ENCODE measurements at regions not wholly inside any gene's neighbourhood (a gene's known extent, or its start where the extent isn't known, plus 50 kb on each side); places are given as distances from the start of the nearest gene placed in this dataset.

- Histone ChIP-seq H3K36me3 (ENCODE audit: insufficient read depth, low read length) (no peaks in the 10 kb centered on the region), H3K9ac (ENCODE audit: low read depth, low read length) (no peak overlapping the region), H3K79me2 (ENCODE audit: insufficient read depth, low read length) (no peaks in the 10 kb centered on the region), H3K9me3 (ENCODE audit: insufficient read depth, low read length, severe bottlenecking) (no peaks in the 10 kb centered on the region), H2AFZ (ENCODE audit: low read depth, low read length) (no peak overlapping the region), H3K27me3 (ENCODE audit: insufficient read depth, low read length, poor library complexity) (no peaks in the 10 kb centered on the region), H3K4me1 (ENCODE audit: insufficient read depth, low read length) (no peaks in the 10 kb centered on the region), H3K27ac (ENCODE audit: low read length) (no peak overlapping the region), H3K4me3 (ENCODE audit: low read depth in 1 of 2, low read length in 2 of 2) (no peak overlapping the region), H3K4me2 (ENCODE audit: insufficient read depth, low read length) (no peak overlapping the region), H4K20me1 (ENCODE audit: insufficient read depth, low read length) (no peaks in the 10 kb centered on the region)
- ATAC-seq (ENCODE audit: insufficient read depth, low read depth) (no peak), DNase-seq (no peak)
- TF ChIP-seq EZH2 (IDR thresholded peaks at IDR 0.05; ENCODE audit: borderline replicate concordance, low read depth, low read length, severe bottlenecking) = no peak
- no peak for TF ChIP-seq CTCF (IDR thresholded peaks at IDR 0.05; ENCODE audit: borderline replicate concordance, extremely low read depth, low read length, poor library complexity, severe bottlenecking)
These were observed 372.6 kb upstream of the POU3F3 start for GRCh38 chr2:104481341-104481740.

- no peak overlapping the region for H2AFZ ChIP-seq (ENCODE audit: low read depth, low read length)
These were observed 366.5 kb upstream of the POU3F3 start for GRCh38 chr2:104487366-104487765.

GRCh38 chr2:104493698-104494097 lies 360.2 kb upstream of the POU3F3 start:
- Histone ChIP-seq H3K4me3 (ENCODE audit: low read depth in 1 of 2, low read length in 2 of 2) (no peak overlapping the region), H3K9ac (ENCODE audit: low read depth, low read length) (no peak overlapping the region), H3K27ac (ENCODE audit: low read length) (no peak overlapping the region), H3K79me2 (ENCODE audit: insufficient read depth, low read length) (no peaks in the 10 kb centered on the region), H3K4me2 (ENCODE audit: insufficient read depth, low read length) (no peak overlapping the region), H2AFZ (ENCODE audit: low read depth, low read length) (no peak overlapping the region), H3K27me3 (ENCODE audit: insufficient read depth, low read length, poor library complexity) (no peaks in the 10 kb centered on the region), H4K20me1 (ENCODE audit: insufficient read depth, low read length) (no peaks in the 10 kb centered on the region), H3K4me1 (ENCODE audit: insufficient read depth, low read length) (no peaks in the 10 kb centered on the region), H3K36me3 (ENCODE audit: insufficient read depth, low read length) (no peaks in the 10 kb centered on the region), H3K9me3 (ENCODE audit: insufficient read depth, low read length, severe bottlenecking) (no peaks in the 10 kb centered on the region)
- DNase-seq (no peak), ATAC-seq (ENCODE audit: insufficient read depth, low read depth) (no peak)
- TF ChIP-seq CTCF (IDR thresholded peaks at IDR 0.05; ENCODE audit: borderline replicate concordance, extremely low read depth, low read length, poor library complexity, severe bottlenecking) (no peak), EZH2 (IDR thresholded peaks at IDR 0.05; ENCODE audit: borderline replicate concordance, low read depth, low read length, severe bottlenecking) (no peak)

More at GRCh38 chr2:104487366-104487765, 366.5 kb upstream of the POU3F3 start:
- Histone ChIP-seq H3K9ac (ENCODE audit: low read depth, low read length) (no peak overlapping the region), H3K36me3 (ENCODE audit: insufficient read depth, low read length) (no peaks in the 10 kb centered on the region), H3K27ac (ENCODE audit: low read length) (no peak overlapping the region), H3K79me2 (ENCODE audit: insufficient read depth, low read length) (no peaks in the 10 kb centered on the region), H3K4me1 (ENCODE audit: insufficient read depth, low read length) (no peaks in the 10 kb centered on the region), H3K27me3 (ENCODE audit: insufficient read depth, low read length, poor library complexity) (no peaks in the 10 kb centered on the region), H3K9me3 (ENCODE audit: insufficient read depth, low read length, severe bottlenecking) (no peaks in the 10 kb centered on the region), H3K4me2 (ENCODE audit: insufficient read depth, low read length) (no peak overlapping the region), H3K4me3 (ENCODE audit: low read depth in 1 of 2, low read length in 2 of 2) (no peak overlapping the region), H4K20me1 (ENCODE audit: insufficient read depth, low read length) (no peaks in the 10 kb centered on the region)
- no peak for ATAC-seq (ENCODE audit: insufficient read depth, low read depth)
- no peak for DNase-seq
- TF ChIP-seq EZH2 (IDR thresholded peaks at IDR 0.05; ENCODE audit: borderline replicate concordance, low read depth, low read length, severe bottlenecking) (no peak), CTCF (IDR thresholded peaks at IDR 0.05; ENCODE audit: borderline replicate concordance, extremely low read depth, low read length, poor library complexity, severe bottlenecking) (no peak)

GRCh38 chr2:104501342-104501741 lies 352.6 kb upstream of the POU3F3 start:
- no peaks in the 10 kb centered on the region for H3K27me3 ChIP-seq (ENCODE audit: insufficient read depth, low read length, poor library complexity)
- no peaks in the 10 kb centered on the region for H3K79me2 ChIP-seq (ENCODE audit: insufficient read depth, low read length)
- H3K9ac ChIP-seq (ENCODE audit: low read depth, low read length) = no peak overlapping the region
- DNase-seq (no peak), ATAC-seq (ENCODE audit: insufficient read depth, low read depth) (no peak)
- no peaks in the 10 kb centered on the region for H4K20me1 ChIP-seq (ENCODE audit: insufficient read depth, low read length)
- no peak overlapping the region for H3K27ac ChIP-seq (ENCODE audit: low read length)
- no peak overlapping the region for H3K4me3 ChIP-seq (ENCODE audit: low read depth in 1 of 2, low read length in 2 of 2)
- no peak overlapping the region for H2AFZ ChIP-seq (ENCODE audit: low read depth, low read length)
- no peaks in the 10 kb centered on the region for H3K9me3 ChIP-seq (ENCODE audit: insufficient read depth, low read length, severe bottlenecking)
- no peak for TF ChIP-seq CTCF (IDR thresholded peaks at IDR 0.05; ENCODE audit: borderline replicate concordance, extremely low read depth, low read length, poor library complexity, severe bottlenecking)
- TF ChIP-seq EZH2 (IDR thresholded peaks at IDR 0.05; ENCODE audit: borderline replicate concordance, low read depth, low read length, severe bottlenecking) = no peak
- no peak overlapping the region for H3K4me2 ChIP-seq (ENCODE audit: insufficient read depth, low read length)
- H3K4me1 ChIP-seq (ENCODE audit: insufficient read depth, low read length) = no peaks in the 10 kb centered on the region
- H3K36me3 ChIP-seq (ENCODE audit: insufficient read depth, low read length) = no peaks in the 10 kb centered on the region
